Activated CD4-positive, alpha-beta memory T cell treated with anti-CD3 and anti-CD28 coated beads for 36 hours (primary cell): ENCODE measurements at regions not wholly inside any gene's neighbourhood (a gene's known extent, or its start where the extent isn't known, plus 50 kb on each side); places are given as distances from the start of the nearest gene placed in this dataset.
"Not testable (repeated sequence)": the region's sequence is repeated elsewhere in the genome, so short reads cannot be mapped to it uniquely, and the experiment has no call there.

Source experiments
- CTCF ChIA-PET: fragments of 350-600 bp; sonication (Branson Sonifier 250); formaldehyde crosslinking; loops from one replicate; lab custom pipeline; 2021; ENCODE audit warnings: antibody characterized with exemption, inconsistent platforms; lab: Charles Lee
- POLR2A ChIA-PET: fragments of 350-600 bp; sonication (Branson Sonifier 250); formaldehyde crosslinking; loops from one replicate; lab custom pipeline; 2021; ENCODE audit warnings: antibody characterized with exemption; lab: Charles Lee
- DNase-seq: peaks from one replicate; pipeline ENCODE4 v3.0.0-alpha.2; 2020
- H3K27ac Mint-ChIP-seq: one replicate; pipeline ENCODE4 v1.8.0; 2021; ENCODE audit warnings: mixed read lengths
- H3K27me3 Mint-ChIP-seq: one replicate; pipeline ENCODE4 v1.8.0; 2021; ENCODE audit warnings: mixed read lengths
- H3K36me3 Mint-ChIP-seq: one replicate; pipeline ENCODE4 v1.8.0; 2021; ENCODE audit warnings: mixed read lengths
- H3K4me1 Mint-ChIP-seq: one replicate; pipeline ENCODE4 v1.8.0; 2021; ENCODE audit warnings: low read depth, mixed read lengths
- H3K4me3 Mint-ChIP-seq: one replicate; pipeline ENCODE4 v1.8.0; 2021; ENCODE audit warnings: mild to moderate bottlenecking, mixed read lengths
- H3K9me3 Mint-ChIP-seq: one replicate; pipeline ENCODE4 v1.8.0; 2021; ENCODE audit warnings: mixed read lengths
- intact Hi-C: fragments of 100-400 bp; cut with micrococcal nuclease; formaldehyde crosslinking; loops from one replicate; pipeline ENCODE4 v1.15.1; 2023

DNA sequence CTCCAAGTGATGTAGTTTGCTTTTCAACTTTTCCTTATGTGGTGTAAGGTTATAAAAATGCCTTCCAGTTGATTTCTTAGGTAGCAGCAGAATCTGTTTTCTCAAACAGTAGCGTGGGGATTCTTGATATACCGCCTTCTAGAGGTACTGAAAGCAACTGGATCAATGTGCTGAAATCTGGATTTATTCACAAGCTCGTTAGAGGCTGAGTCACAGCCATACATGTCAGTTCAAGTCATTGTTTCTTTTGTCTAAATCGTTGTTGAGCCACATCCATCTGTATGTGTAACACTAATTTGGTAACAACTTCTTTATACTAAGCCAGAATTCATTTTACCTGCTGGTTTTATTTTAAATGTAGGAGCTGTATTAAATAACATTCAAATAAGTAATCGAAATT lies 200.0 kb upstream of the MAD2L1 start:
- H3K36me3 Mint-ChIP-seq = no peaks in the 10 kb centered on the region
- H3K27me3 Mint-ChIP-seq = no peaks in the 10 kb centered on the region
- no peak overlapping the region for H3K4me3 Mint-ChIP-seq
- ChIA-PET CTCF (no interaction called here), POLR2A (no interaction called here)
- peaks cover under 1% of the 10 kb centered on the region for H3K9me3 Mint-ChIP-seq
- no peak for DNase-seq
- intact Hi-C loops = no loop called here
- no peaks in the 10 kb centered on the region for H3K4me1 Mint-ChIP-seq
- no peak overlapping the region for H3K27ac Mint-ChIP-seq

- CTCF ChIA-PET = interaction anchor here (0.6 kb wide), 1 partner anchor 1300 kb away, joined by 5 read pairs; no protein-coding TSS in a partner anchor
- Mint-ChIP-seq H3K4me1 (no peaks in the 10 kb centered on the region), H3K27me3 (no peaks in the 10 kb centered on the region), H3K4me3 (no peak overlapping the region), H3K36me3 (no peaks in the 10 kb centered on the region), H3K9me3 (peaks cover 4% of the 10 kb centered on the region), H3K27ac (no peak overlapping the region)
- no peak for DNase-seq
- intact Hi-C loops = no loop called here
- POLR2A ChIA-PET = no interaction called here
Observed at GRCh38 chr4:120263618-120264017, 197.0 kb upstream of the MAD2L1 start.

DNA sequence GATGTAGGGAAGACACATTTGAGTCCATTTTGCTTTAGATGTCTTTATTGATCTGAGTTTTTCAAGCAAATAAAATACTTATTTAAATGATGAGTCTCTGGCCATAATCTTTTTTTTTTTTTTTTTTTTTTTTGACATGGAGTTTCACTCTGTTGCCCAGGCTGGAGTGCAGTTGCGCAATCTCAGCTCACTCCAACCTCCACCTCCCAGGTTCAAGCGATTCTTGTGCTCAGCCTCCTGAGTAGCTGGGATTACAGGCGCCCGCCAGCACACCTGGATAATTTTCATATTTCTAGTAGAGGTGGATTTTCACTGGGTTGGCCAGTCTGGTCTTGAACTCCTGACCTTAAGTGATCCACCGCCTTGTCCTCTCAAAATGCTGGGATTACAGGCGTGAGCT lies 194.5 kb upstream of the MAD2L1 start:
- ChIA-PET POLR2A (no interaction called here), CTCF (no interaction called here)
- H3K27ac Mint-ChIP-seq = no peak overlapping the region
- H3K27me3 Mint-ChIP-seq = no peaks in the 10 kb centered on the region
- no peaks in the 10 kb centered on the region for H3K36me3 Mint-ChIP-seq
- H3K9me3 Mint-ChIP-seq = peaks cover 4% of the 10 kb centered on the region
- H3K4me3 Mint-ChIP-seq = no peak overlapping the region
- H3K4me1 Mint-ChIP-seq = no peaks in the 10 kb centered on the region
- intact Hi-C loops = no loop called here
- DNase-seq = no peak

GRCh38 chr4:120256112-120256775 lies 189.6 kb upstream of the MAD2L1 start:
- H3K27ac Mint-ChIP-seq, H3K27me3 Mint-ChIP-seq, CTCF ChIA-PET, H3K4me3 Mint-ChIP-seq, H3K9me3 Mint-ChIP-seq, DNase-seq, intact Hi-C loops, H3K36me3 Mint-ChIP-seq, POLR2A ChIA-PET, H3K4me1 Mint-ChIP-seq: not testable (repeated sequence)

DNA sequence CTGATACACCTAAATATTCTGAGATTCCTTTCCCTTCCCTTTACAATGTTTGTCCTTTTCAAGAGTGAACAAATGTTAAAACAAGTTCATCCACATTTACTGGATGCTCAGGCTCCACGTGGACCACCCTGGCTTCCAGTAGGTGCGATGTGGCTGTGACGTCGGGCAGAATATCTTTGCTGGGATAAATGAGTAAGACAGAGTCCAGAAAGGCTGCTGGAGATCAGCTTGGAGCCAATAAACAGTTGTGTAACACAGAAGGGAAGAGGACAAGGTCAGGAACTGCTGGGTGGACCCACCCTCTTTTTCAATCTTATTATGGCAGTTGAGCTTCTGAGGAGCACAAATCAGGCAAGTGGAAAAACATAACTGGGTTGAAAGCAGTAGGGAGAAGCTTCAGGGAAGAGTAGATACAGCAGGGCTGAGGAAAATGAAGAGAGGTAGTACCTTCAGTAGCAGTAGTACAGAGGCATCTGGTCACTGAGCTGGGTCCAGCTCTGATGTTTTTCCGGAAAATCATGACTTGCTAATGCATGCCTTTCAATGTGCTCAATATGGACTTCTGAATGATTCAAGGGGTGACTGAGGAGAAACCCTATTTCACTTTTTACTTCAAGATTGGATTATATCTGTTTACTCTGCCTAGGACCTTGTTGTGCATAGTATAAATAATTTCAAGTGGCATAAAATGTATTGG lies 171.8 kb upstream of the MAD2L1 start:
- POLR2A ChIA-PET = no interaction called here
- CTCF ChIA-PET = no interaction called here
- Mint-ChIP-seq H3K4me3 (no peak overlapping the region), H3K27me3 (no peaks in the 10 kb centered on the region), H3K4me1 (no peaks in the 10 kb centered on the region), H3K27ac (no peak overlapping the region), H3K36me3 (no peaks in the 10 kb centered on the region), H3K9me3 (no peaks in the 10 kb centered on the region)
- DNase-seq = no peak
- intact Hi-C loops = no loop called here

DNA sequence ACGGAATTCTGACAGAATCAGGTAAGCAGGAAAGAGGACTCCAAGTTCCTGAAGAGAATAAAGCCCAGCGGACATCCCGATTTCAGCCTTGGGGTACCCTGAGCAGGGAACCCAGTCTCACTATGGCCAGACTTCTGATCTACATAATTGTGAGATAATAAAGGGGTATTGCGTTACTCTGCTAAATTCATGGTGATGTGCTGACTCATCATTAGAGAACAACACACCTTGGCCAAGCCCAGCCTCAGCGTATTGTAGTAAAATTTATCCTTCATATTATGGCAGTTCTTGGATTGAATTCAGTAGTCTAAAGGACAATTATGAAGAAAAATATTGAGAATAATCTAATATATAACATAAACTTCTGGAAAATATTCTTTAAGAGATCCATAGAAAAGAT lies 170.2 kb upstream of the MAD2L1 start:
- no peak overlapping the region for H3K4me3 Mint-ChIP-seq
- H3K36me3 Mint-ChIP-seq = no peaks in the 10 kb centered on the region
- H3K4me1 Mint-ChIP-seq = no peaks in the 10 kb centered on the region
- intact Hi-C loops = no loop called here
- H3K27ac Mint-ChIP-seq = no peak overlapping the region
- H3K27me3 Mint-ChIP-seq = no peaks in the 10 kb centered on the region
- no peaks in the 10 kb centered on the region for H3K9me3 Mint-ChIP-seq
- ChIA-PET CTCF (no interaction called here), POLR2A (no interaction called here)
- no peak for DNase-seq

- H3K27ac Mint-ChIP-seq = no peak overlapping the region
- CTCF ChIA-PET = no interaction called here
- no peaks in the 10 kb centered on the region for H3K9me3 Mint-ChIP-seq
- H3K36me3 Mint-ChIP-seq = no peaks in the 10 kb centered on the region
- H3K4me3 Mint-ChIP-seq = no peak overlapping the region
- no peaks in the 10 kb centered on the region for H3K4me1 Mint-ChIP-seq
- intact Hi-C loops = no loop called here
- POLR2A ChIA-PET = no interaction called here
- DNase-seq = no peak
- peaks cover 2% of the 10 kb centered on the region for H3K27me3 Mint-ChIP-seq
Observed at GRCh38 chr4:120232050-120232449, 165.4 kb upstream of the MAD2L1 start.

DNA sequence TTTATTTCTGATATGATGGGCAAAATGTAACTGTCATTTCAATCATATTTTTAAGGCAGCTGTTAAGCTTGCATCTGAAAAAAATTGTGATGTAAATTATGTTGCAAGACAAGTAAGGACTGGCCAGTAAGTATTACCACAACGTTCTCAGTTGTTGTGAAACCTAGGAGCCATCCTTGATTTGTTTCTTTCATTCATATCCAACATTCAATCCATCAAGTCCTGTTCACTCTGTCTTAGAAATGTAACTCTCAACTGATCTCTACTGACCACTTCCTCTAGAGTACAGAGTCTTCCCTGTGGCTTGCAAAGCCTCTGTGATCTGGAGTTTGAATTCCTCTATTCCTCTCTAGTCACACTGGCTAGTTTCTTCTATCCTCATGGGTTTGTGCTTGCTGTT lies 161.4 kb upstream of the MAD2L1 start:
- ChIA-PET POLR2A (no interaction called here), CTCF (no interaction called here)
- Mint-ChIP-seq H3K4me1 (no peaks in the 10 kb centered on the region), H3K4me3 (no peak overlapping the region), H3K27ac (no peak overlapping the region), H3K36me3 (no peaks in the 10 kb centered on the region), H3K9me3 (no peaks in the 10 kb centered on the region), H3K27me3 (peaks cover 2% of the 10 kb centered on the region)
- no peak for DNase-seq
- intact Hi-C loops = no loop called here

DNA sequence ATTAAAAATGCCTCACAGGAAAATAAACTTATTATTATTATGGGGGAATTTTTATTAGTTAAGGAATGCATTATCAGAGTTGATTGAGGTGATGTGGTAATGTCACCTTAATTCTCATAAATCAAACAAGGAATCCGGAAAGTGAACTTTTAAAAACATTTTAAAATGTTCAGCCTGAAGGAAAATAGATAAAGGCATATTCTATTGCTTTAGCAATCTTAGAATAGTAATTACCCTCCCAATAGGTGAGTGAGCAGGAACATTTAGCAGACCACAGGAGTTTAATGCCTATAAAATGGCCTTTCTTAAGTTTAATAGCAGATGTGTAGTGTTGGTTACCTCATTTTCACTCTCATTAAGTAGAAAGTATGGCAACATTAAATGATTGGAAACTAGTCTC lies 160.9 kb upstream of the MAD2L1 start:
- H3K27ac Mint-ChIP-seq = no peak overlapping the region
- H3K36me3 Mint-ChIP-seq = no peaks in the 10 kb centered on the region
- H3K9me3 Mint-ChIP-seq = no peaks in the 10 kb centered on the region
- peaks cover 2% of the 10 kb centered on the region for H3K27me3 Mint-ChIP-seq
- no peak overlapping the region for H3K4me3 Mint-ChIP-seq
- POLR2A ChIA-PET = no interaction called here
- no peak for DNase-seq
- intact Hi-C loops = no loop called here
- CTCF ChIA-PET = interaction anchor here (0.6 kb wide), 1 partner anchor 209 kb away, joined by 5 read pairs; no protein-coding TSS in a partner anchor
- no peaks in the 10 kb centered on the region for H3K4me1 Mint-ChIP-seq

DNA sequence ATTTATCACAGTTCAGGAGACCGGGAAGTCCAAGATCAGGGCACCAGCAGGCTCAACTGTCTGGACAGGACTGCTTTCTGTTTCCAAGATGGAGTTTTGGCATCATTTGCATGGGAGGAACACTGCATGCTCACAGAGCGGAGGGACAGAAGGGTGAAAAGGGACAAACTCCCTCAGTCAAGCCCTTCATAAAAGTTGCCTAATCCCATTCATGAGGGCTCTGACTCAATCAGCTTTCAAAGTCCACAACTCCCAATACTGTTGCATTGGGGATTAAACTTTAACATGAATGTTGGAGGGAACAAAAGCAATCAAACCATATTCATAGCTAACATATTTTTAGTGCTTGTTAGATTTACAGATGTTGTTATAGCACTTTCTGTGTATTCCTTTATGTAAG lies 158.9 kb upstream of the MAD2L1 start:
- no peak for DNase-seq

DNA sequence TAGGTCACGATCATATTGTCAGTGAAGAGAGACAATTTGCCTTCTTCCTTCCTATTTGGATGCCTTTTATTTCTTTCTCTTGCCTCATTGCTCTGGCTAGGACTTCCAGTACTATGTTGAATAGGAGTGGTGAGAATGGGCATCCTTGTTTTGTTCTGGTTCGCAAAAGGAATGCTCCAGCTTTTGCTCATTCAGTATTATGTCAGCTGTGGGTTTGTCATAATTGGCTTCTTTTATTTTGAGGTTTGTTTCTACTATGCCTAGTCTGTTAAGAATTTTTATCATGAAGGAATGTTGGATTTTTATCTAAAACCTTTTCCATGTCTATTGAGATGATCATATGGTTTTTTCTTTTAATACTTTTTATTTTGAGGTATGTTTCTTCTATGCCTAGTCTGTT lies 152.3 kb upstream of the MAD2L1 start:
- POLR2A ChIA-PET = no interaction called here

More for the DNA sequence above, 158.9 kb upstream of the MAD2L1 start:
- Mint-ChIP-seq H3K4me3 (no peak overlapping the region), H3K27me3 (peaks cover 2% of the 10 kb centered on the region), H3K9me3 (no peaks in the 10 kb centered on the region), H3K4me1 (no peaks in the 10 kb centered on the region), H3K36me3 (no peaks in the 10 kb centered on the region), H3K27ac (no peak overlapping the region)
- POLR2A ChIA-PET = no interaction called here
- intact Hi-C loops = no loop called here
- CTCF ChIA-PET = interaction anchor here (1.0 kb wide), 1 partner anchor 17 kb away, joined by 4 read pairs; no protein-coding TSS in a partner anchor

GRCh38 chr4:120215350-120215749 lies 148.7 kb upstream of the MAD2L1 start:
- no peak for DNase-seq
- POLR2A ChIA-PET = no interaction called here
- H3K4me3 Mint-ChIP-seq = no peak overlapping the region
- H3K36me3 Mint-ChIP-seq = no peaks in the 10 kb centered on the region
- intact Hi-C loops = no loop called here
- CTCF ChIA-PET = no interaction called here
- H3K27ac Mint-ChIP-seq = no peak overlapping the region
- H3K9me3 Mint-ChIP-seq = no peaks in the 10 kb centered on the region
- H3K4me1 Mint-ChIP-seq = no peaks in the 10 kb centered on the region
- H3K27me3 Mint-ChIP-seq = no peaks in the 10 kb centered on the region

More for the DNA sequence above, 152.3 kb upstream of the MAD2L1 start:
- no peaks in the 10 kb centered on the region for H3K9me3 Mint-ChIP-seq
- H3K27ac Mint-ChIP-seq = no peak overlapping the region
- H3K27me3 Mint-ChIP-seq = no peaks in the 10 kb centered on the region
- H3K36me3 Mint-ChIP-seq = no peaks in the 10 kb centered on the region
- intact Hi-C loops = no loop called here
- CTCF ChIA-PET = no interaction called here
- no peak overlapping the region for H3K4me3 Mint-ChIP-seq
- no peaks in the 10 kb centered on the region for H3K4me1 Mint-ChIP-seq
- no peak for DNase-seq
